Sigmoid colon (tissue), 6 donors: ENCODE measurements at regions not wholly inside any gene's neighbourhood (a gene's known extent, or its start where the extent isn't known, plus 50 kb on each side); places are given as distances from the start of the nearest gene placed in this dataset.

ENCODE experiments used
- DNase-seq: peaks from one replicate; pipeline ENCODE4 v3.0.0-alpha.2; 2019
- H3K27ac ChIP-seq, 4 donors: fragments of 200-600 bp; sonication (generic); one replicate each; pipeline ENCODE4 v1.5.1; 2016 to 2019; ENCODE audit warnings: mild to moderate bottlenecking in 1 of 4
- H3K27me3 ChIP-seq, 3 donors: fragments of 200-600 bp; sonication (generic); one replicate each; pipeline ENCODE4 v1.5.1; 2019; ENCODE audit warnings: mild to moderate bottlenecking in 1 of 3
- H3K36me3 ChIP-seq, 4 donors: fragments of 200-600 bp; sonication (generic); one replicate each; pipeline ENCODE4 v1.5.1; 2016 to 2019
- H3K4me1 ChIP-seq, 4 donors: fragments of 200-600 bp; sonication (generic); one replicate each; pipeline ENCODE4 v1.5.1; 2017 to 2019
- H3K4me3 ChIP-seq, 4 donors: fragments of 200-600 bp; sonication (generic); one replicate each; pipeline ENCODE4 v1.5.1; 2017 to 2019; ENCODE audit warnings: mild to moderate bottlenecking in 2 of 4, moderate library complexity in 1 of 4
- H3K9me3 ChIP-seq, 4 donors: fragments of 200-600 bp in 3 of 4; sonication (generic) in 3 of 4; one replicate each; pipeline versions ENCODE4 v1.5.1 to v1.6.1; 2013 to 2019
- EP300 ChIP-seq, 4 donors: sonication (generic); formaldehyde crosslinking; IDR thresholded peaks; one replicate each; pipeline ENCODE4 v1.6.1; 2017; ENCODE audit warnings: antibody characterized with exemption in 4 of 4
- POLR2A ChIP-seq, 2 donors: fragments of 450-650 bp; IDR thresholded peaks; one replicate each; pipeline ENCODE4 v1.6.1; 2016; ENCODE audit warnings: antibody characterized with exemption in 2 of 2, mild to moderate bottlenecking in 2 of 2, moderate library complexity in 2 of 2
- POLR2AphosphoS5 ChIP-seq, 4 donors: sonication (generic); formaldehyde crosslinking; IDR thresholded peaks; one replicate each; pipeline ENCODE4 v1.6.1; 2017; ENCODE audit warnings: antibody characterized with exemption in 4 of 4
- WGBS, 2 donors: extraction: QIAGEN DNeasy Blood & Tissue Kit; methylation state at CpG; one replicate each; pipeline ENCODE4 v1.1.7; 2013; 5-methylcytosine and 5-hydroxymethylcytosine counted together
- intact Hi-C: fragments of 100-400 bp; cut with DNase I; formaldehyde crosslinking; loops from one replicate; pipeline ENCODE4 v1.15.1; 2023
- TF ChIP-seq, protein P1 (sequence below), 4 experiments: fragments of 450-650 bp in 3 of 4; fragments of 200-600 bp in 1 of 4; IDR thresholded peaks; one replicate each; pipeline ENCODE4 v1.5.1; 2016 to 2019; ENCODE audit warnings: antibody characterized with exemption in 4 of 4, mild to moderate bottlenecking in 3 of 4, moderate library complexity in 2 of 4
- donor health status: healthy with polysubstance abuse.
- donor health status: healthy.

DNA sequence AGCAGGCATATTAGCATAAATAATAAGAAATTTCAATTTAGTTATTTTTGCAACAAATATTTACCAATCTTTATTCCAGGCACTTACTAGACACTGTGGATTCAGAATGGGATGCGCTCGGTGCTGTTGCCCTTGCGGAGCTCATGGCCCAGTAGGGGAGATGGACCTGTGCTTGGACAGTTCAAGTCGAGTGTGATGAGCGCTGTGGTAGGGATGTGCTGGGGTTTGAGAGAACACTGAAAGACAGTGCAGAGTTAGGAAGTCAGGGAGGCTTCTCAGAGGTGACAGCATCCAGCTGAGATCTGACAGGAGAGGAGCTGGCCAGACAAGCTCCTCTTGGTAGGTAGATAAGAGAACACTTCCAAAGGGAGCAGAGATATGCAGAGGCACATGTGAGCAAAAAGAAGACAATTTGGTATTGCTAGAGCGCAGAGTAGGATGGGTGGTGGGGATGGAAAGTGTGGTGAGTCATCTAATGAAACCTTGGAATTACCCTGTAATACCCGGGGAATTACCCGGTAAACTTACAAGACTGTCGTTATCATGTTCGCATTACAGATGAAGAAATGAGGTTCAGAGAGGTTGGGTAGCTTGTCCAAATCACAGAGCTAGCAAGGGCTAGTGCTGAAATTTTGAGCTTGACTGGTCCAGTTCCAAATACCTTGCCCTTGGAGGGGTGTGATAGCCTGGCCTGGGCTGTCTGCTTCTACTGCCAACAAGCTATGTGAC lies 298.1 kb upstream of the N4BP1 start:
- 71 to 85% methylated on average over 10 of the region's 10 CpGs for WGBS, 2 donors
- no peak for DNase-seq
- no peaks in the 10 kb centered on the region for H3K9me3 ChIP-seq
- H3K36me3 ChIP-seq = no peaks in the 10 kb centered on the region
- H3K4me1 ChIP-seq = peaks cover 0 to 13% (median 6%) of the 10 kb centered on the region in 4 donors
- intact Hi-C loops = no loop called here
- no peak overlapping the region for H3K4me3 ChIP-seq
- H3K27me3 ChIP-seq = no peaks in the 10 kb centered on the region
- TF ChIP-seq POLR2A (IDR thresholded peaks at IDR 0.05) (no peak), POLR2AphosphoS5 (IDR thresholded peaks at IDR 0.05) (no peak), EP300 (IDR thresholded peaks at IDR 0.05) (no peak)
- TF ChIP-seq, protein P1, sequence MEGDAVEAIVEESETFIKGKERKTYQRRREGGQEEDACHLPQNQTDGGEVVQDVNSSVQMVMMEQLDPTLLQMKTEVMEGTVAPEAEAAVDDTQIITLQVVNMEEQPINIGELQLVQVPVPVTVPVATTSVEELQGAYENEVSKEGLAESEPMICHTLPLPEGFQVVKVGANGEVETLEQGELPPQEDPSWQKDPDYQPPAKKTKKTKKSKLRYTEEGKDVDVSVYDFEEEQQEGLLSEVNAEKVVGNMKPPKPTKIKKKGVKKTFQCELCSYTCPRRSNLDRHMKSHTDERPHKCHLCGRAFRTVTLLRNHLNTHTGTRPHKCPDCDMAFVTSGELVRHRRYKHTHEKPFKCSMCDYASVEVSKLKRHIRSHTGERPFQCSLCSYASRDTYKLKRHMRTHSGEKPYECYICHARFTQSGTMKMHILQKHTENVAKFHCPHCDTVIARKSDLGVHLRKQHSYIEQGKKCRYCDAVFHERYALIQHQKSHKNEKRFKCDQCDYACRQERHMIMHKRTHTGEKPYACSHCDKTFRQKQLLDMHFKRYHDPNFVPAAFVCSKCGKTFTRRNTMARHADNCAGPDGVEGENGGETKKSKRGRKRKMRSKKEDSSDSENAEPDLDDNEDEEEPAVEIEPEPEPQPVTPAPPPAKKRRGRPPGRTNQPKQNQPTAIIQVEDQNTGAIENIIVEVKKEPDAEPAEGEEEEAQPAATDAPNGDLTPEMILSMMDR (IDR thresholded peaks at IDR 0.05) = no peak
- H3K27ac ChIP-seq = no peak overlapping the region

DNA sequence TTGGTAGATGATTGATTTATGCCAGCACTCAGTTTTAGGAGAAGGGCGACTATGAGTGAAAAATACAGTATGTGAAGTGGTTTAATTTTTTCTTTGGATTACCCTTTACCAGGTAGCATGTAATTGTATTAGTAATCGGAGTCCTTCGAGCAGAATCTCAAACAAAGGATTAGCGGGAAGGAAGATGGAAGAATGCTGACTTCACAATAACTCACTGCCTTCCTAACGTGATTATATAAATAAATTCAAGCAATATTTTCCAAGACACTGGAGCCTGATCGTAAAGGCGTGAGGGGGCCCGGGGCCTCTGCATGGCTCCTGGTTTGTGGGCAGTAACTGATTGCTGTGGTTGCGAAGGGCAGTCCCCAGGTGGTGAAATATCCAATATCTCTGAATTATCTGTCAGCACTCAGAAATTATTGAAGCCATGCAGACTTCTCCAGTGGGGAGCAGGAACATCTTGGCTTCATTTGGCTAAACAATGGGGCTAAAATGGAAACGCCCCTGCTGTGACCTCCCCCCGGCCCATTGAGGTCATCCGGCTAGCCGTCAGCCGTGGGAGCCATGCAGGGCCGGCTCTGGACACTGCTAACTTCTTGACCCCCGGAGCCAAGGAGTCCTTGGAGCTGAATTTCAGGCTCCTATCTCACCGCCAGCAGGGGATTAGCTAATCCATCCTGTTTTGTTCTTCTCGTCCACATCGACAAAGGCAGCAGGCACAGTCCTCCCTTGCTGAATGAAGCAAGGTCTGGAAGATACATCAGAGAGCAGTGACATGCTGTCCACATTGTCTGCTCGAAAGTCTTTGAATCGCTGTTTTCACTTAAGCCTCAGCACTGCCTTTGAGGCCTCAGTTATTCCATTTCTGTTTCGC lies 295.9 kb upstream of the N4BP1 start:
- H3K9me3 ChIP-seq = no peaks in the 10 kb centered on the region
- WGBS, 2 donors = 55 to 69% methylated on average over 22 of the region's 22 CpGs

DNA sequence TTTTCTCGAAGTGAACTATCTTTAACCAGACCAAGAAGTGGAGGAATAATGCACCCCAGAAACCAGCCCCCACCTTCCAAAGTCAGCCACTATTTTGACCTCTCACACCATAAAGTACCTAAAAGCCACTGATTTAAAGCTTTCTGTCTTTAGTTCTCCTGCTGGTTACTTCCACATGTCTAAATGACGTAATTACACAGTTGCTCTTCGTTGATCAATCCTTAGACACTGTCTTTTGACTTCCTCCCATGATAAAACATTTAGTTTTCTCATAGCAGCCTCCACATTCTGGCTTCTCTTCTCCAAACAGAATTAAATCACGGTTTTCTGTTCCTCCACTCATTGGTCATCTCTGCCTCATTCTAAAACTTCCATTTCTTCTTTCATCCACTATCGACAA lies 294.4 kb upstream of the N4BP1 start:
- 72 to 75% methylated on average over 5 of the region's 5 CpGs for WGBS, 2 donors
- no peak for DNase-seq
- TF ChIP-seq EP300 (IDR thresholded peaks at IDR 0.05) = no peak
- TF ChIP-seq POLR2AphosphoS5 (IDR thresholded peaks at IDR 0.05) = no peak
- H3K4me1 ChIP-seq = no peaks in the 10 kb centered on the region
- no peaks in the 10 kb centered on the region for H3K9me3 ChIP-seq
- no peak overlapping the region for H3K4me3 ChIP-seq
- intact Hi-C loops = no loop called here
- no peaks in the 10 kb centered on the region for H3K36me3 ChIP-seq
- no peak overlapping the region for H3K27ac ChIP-seq
- no peaks in the 10 kb centered on the region for H3K27me3 ChIP-seq

More for the DNA sequence above, 295.9 kb upstream of the N4BP1 start:
- Histone ChIP-seq H3K27me3 (no peaks in the 10 kb centered on the region), H3K4me1 (no peaks in the 10 kb centered on the region), H3K27ac (no peak overlapping the region), H3K4me3 (no peak overlapping the region), H3K36me3 (no peaks in the 10 kb centered on the region)
- TF ChIP-seq EP300 (IDR thresholded peaks at IDR 0.05) = no peak
- TF ChIP-seq, protein P1 (IDR thresholded peaks at IDR 0.05) = no peak
- TF ChIP-seq POLR2AphosphoS5 (IDR thresholded peaks at IDR 0.05) = no peak
- no peak for TF ChIP-seq POLR2A (IDR thresholded peaks at IDR 0.05)
- intact Hi-C loops = no loop called here
- DNase-seq = no peak

DNA sequence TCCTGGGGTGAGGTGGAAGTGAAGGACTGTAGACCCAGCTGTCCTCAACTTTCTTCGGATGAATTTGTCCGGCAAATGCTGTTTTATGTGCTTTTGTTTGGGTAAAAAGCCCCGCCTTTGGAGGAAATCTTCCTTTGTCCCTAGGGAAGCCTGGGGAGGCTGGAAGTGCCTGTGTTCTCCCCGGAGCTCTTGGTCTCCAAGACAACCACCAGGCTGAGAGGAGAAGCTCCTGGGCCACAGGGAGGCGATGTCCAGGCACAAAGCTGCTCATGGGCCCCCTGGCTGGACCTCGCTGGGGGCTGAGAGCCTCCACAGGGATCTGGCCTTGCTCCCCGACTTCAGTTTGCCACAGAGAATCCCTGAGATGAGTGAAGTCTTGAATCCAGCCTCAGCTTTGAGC lies 293.1 kb upstream of the N4BP1 start:
- Histone ChIP-seq H3K27ac (no peak overlapping the region), H3K9me3 (no peaks in the 10 kb centered on the region), H3K4me3 (no peak overlapping the region), H3K4me1 (no peaks in the 10 kb centered on the region), H3K36me3 (no peaks in the 10 kb centered on the region), H3K27me3 (no peaks in the 10 kb centered on the region)
- no peak for TF ChIP-seq POLR2A (IDR thresholded peaks at IDR 0.05)
- no peak for TF ChIP-seq EP300 (IDR thresholded peaks at IDR 0.05)
- TF ChIP-seq, protein P1 (IDR thresholded peaks at IDR 0.05) = no peak
- TF ChIP-seq POLR2AphosphoS5 (IDR thresholded peaks at IDR 0.05) = no peak
- no peak for DNase-seq
- 44 to 46% methylated on average over 7 of the region's 7 CpGs for WGBS, 2 donors
- intact Hi-C loops = no loop called here

DNA sequence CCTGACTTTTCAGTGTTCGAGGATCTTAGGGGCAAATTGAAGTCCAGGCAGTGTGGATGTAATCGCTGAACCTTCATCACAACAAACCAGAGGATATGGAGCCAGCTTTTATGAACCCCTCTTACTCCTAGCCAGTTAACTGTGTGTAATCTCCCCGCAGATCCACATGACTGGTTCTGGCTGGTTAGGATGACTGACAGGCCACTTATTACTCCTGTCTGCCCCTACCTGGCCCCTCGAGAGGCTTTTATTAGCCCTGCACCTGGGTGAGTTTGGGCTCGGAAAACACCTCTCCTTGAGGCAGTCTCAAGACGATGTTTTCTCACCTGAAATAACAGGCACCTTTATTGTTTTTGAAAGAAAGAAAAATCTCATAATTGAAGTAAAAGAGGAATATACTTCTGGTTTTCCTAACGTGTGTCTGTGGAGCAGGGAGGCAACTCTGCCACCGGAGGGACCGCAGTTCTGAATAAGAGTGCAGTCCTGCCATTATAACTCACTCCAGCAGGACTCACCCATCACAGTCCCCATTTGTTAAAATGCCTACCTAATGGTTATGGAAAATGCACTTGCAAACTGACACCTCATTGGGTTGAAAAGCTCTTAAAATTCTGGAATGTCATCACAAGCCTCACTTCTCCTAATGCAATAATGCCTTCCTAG lies 291.9 kb upstream of the N4BP1 start:
- no peaks in the 10 kb centered on the region for H3K9me3 ChIP-seq
- intact Hi-C loops = no loop called here
- H3K27me3 ChIP-seq = no peaks in the 10 kb centered on the region
- no peak overlapping the region for H3K27ac ChIP-seq
- no peak for TF ChIP-seq POLR2AphosphoS5 (IDR thresholded peaks at IDR 0.05)
- TF ChIP-seq, protein P1 (IDR thresholded peaks at IDR 0.05) = no peak
- TF ChIP-seq EP300 (IDR thresholded peaks at IDR 0.05) = no peak
- no peak for TF ChIP-seq POLR2A (IDR thresholded peaks at IDR 0.05)
- H3K4me3 ChIP-seq = no peak overlapping the region
- no peaks in the 10 kb centered on the region for H3K4me1 ChIP-seq
- WGBS, 2 donors = 33 to 50% methylated on average over 9 of the region's 9 CpGs
- H3K36me3 ChIP-seq = no peaks in the 10 kb centered on the region
- DNase-seq = no peak
